ENCODE measurements at regions not wholly inside any gene's neighbourhood (a gene's known extent, or its start where the extent isn't known, plus 50 kb on each side); places are given as distances from the start of the nearest gene placed in this dataset.
"Not testable (repeated sequence)": the region's sequence is repeated elsewhere in the genome, so short reads cannot be mapped to it uniquely, and the experiment has no call there.

- not testable (repeated sequence) for DNase-seq
Measured at GRCh38 chr19:34871911-34872310, 54.8 kb upstream of the ZNF30 start.

DNA sequence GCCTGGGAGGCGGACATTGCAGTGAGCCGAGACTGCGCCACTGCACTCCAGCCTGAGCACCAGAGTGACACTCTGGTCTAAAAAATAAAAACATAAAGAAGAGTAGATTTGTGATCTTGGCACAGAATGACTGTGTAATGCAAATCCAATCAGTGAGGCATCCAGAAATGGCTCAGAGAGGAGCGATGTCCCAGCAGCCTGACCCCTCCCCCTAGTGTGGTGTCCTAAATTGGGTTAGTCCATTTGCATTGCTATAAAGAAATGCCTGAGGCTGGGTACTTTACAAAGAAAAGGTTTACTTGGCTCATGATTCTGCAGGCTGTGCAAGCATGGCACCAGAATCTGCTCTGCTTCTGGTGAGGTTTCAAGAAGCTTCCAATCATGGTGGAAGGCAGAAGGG lies 59.1 kb upstream of the ZNF30 start:
- no peak for DNase-seq

GRCh38 chr19:34865225-34865624 lies 61.5 kb upstream of the ZNF30 start:
- not testable (repeated sequence) for DNase-seq

GRCh38 chr19:34859823-34860736 lies 66.6 kb upstream of the ZNF30 start:
- DNase-seq = not testable (repeated sequence)

GRCh38 chr19:34859325-34859724 lies 67.4 kb upstream of the ZNF30 start:
- not testable (repeated sequence) for DNase-seq

DNA sequence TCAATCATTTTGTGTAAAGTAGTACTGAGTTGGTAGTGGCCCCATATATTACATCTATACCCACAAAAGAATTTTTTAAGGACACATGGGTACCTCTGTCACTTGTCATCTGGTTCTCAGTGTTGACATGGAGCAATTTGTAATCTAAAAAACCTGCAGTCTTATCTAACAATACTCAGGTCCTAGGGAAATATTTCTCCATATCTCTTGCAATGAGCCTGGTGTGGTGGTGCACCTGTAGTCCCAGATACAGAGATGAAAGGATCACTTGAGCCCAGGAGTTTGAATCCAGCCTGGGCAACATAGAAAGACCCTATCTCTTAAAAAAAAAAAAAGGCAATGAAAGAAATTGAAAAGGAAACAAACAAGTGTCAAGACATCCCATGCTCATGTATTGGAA lies 70.7 kb upstream of the ZNF30 start:
- no peak for DNase-seq

DNA sequence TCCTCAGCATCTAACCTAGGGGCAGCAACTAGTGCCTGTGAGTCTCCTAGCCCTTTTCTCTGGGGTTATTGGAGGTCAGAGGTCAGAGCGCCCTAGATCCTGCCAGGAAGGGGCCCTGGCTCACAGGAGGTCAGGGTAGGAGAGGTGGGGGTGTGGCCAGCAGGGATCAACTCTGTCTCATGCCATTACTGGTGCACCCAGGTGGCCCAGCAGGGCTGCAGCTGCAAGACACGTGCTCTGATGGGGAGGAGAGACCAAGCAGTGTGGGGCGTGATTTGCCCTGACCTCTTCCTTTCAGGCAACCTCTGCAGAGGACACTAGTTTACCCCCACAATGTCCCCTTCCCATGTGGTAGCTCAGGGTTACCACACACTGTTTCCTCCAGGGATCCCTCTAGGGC lies 73.3 kb upstream of the ZNF30 start:
- DNase-seq = no peak

DNA sequence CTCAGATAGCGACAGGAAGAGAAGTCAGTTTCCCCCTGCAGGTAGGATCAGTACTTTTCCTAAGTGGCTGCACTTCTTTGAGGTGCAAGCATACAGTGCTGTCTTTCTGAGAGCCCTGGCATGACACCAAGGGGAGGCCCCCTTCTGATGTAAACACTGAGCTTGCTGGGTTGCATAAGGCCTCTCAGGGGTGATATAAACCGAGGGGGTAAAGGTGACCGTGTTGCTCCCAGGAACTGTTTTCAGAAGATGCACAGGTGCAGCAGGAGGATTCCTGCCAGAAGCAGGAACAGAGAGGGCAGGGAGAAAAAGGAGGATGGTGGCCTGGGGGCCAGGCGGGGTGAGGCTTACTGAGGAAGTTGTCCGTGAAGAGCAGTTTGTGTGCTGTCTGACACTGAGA lies 74.0 kb upstream of the ZNF30 start:
- DNase-seq = no peak

GRCh38 chr19:34851277-34851804 lies 75.4 kb upstream of the ZNF30 start:
- DNase-seq = no peak

DNA sequence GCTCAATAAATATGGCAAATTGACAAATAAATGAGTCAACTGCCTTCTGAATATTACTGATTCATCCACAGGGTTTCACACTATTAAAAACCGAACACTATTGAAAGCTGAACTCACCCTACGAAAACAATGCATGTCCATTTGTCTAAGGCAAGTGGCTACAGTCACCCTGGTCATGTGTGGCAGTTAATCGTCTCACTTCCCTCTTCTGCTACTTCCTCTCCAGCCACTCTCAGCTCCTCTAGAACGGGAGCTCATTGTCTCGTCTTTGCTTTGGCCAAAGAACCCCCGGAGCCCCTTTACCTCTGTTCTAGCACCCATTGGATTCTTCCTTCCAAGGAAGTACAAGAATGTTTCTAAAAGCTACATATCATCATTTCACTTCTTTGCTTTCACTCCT lies 74.4 kb upstream of the ZNF599 start:
- no peak for DNase-seq

DNA sequence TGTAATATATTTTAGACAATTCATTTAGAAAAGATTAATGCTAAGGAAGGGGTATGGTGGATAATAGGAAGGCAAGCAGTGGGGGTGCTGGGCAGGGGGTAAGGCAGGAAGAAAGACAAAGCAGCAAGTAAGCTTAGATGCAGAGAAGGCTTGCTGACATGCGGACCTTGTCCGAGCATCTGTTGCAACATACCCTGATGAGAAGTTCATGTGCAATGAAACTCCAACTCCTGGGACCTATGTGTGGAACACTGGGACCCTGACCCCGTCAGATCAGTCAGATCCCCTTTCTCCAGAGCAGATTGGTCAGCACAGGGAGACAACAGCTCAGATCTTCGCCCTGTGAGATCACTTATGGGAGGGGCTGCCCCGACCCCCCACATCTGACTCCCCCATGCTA lies 71.3 kb upstream of the ZNF599 start:
- no peak for DNase-seq

GRCh38 chr19:34841780-34842179 lies 68.8 kb upstream of the ZNF599 start:
- no peak for DNase-seq

DNA sequence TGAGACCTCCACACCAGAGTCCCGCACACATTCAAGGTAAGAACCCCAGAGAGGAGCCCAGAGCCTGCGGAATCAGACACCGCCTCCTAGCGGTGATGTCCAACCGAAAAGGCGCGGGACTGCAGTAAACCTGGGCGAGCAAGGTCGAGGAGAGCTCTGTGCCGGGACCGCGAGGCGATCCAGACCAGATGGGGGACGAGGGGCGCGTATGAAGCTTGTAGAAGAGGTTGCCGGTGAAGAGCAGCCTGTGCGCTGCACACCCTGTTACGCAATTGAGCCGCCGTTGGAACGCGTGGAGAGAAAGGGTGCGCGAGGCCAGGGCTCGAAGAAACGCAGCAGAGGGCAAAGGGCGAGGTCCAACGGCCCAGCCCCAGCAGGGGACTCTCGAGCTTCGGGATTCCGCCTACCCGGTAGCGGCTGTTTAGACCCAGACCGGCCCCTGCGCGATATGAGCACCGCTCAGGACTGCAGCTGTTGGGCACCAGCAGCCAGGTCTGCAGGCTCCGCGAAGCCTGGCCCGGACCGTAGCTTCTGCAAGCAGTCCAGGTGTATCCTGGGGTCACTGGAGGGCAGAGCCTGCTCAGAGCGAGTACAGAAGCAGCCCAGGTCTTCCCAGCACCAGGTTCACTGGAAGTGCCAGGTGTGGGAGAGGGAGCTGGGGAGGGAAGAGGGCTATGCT lies 65.9 kb upstream of the ZNF599 start:
- no peak for DNase-seq

GRCh38 chr19:34838248-34838647 lies 65.2 kb upstream of the ZNF599 start:
- peak; percentile 50 for DNase-seq

GRCh38 chr19:34837262-34837661 lies 64.2 kb upstream of the ZNF599 start:
- no peak for DNase-seq

- no peak for DNase-seq
Measured at GRCh38 chr19:34835631-34836351, 62.8 kb upstream of the ZNF599 start.

DNA sequence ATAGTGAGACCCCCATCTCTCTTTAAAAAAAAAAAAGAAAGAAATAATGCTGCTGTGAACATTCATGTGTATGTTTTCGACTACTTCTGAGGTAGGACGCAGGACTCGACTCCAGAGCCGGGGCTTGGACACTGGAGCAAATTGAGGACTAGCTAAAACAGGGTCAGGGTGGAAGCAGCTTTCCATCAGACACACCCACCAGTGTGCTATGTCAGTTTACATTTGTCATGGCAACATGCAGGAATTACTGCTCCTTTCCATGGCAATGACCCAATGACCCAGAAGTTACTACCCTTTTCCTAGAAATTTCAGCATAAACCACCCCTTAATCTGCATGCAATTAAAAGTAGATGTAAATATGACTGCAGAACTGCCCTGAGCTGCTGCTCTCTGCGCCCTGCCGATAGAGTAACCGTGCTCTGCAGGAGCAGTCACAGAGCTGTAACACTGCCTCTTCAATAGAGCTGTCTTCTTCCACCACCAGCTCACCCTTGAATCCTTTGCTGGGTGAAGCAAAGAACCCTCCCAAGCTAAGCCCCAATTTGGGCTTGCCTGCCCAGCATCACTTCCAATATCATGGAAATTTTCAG lies 61.6 kb upstream of the ZNF599 start:
- DNase-seq = no peak

GRCh38 chr19:34832581-34833112 lies 59.6 kb upstream of the ZNF599 start:
- no peak for DNase-seq

- no peak for DNase-seq
Measured at GRCh38 chr19:34831714-34832113, 58.7 kb upstream of the ZNF599 start.

GRCh38 chr19:34828156-34828555 lies 55.1 kb upstream of the ZNF599 start:
- no peak for DNase-seq

DNA sequence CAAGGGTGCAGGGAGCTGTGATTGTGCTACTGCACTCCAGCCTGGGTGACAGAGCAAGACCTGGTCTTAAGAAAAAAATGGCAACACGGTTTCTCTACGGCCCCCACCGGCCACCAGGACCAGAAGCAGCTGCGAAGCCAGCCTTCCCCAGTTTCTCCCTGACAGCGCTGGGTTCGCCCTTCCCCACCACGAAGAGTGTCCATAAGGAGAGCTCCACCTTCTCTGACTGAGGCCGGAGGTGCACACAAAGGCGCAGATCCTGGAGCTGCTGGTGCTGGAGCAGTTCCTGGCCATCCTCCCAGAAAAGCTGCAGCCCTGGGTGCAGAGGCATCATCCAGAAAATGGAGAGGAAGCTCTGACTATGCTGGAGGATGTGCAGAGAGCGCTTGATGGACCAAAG lies 52.2 kb upstream of the ZNF599 start:
- DNase-seq = no peak

- DNase-seq = no peak
Measured at GRCh38 chr19:34824686-34825085, 51.7 kb upstream of the ZNF599 start.
